GM12892 (cell line): ENCODE measurements at regions not wholly inside any gene's neighbourhood (a gene's known extent, or its start where the extent isn't known, plus 50 kb on each side); places are given as distances from the start of the nearest gene placed in this dataset.
"Not testable (repeated sequence)": the region's sequence is repeated elsewhere in the genome, so short reads cannot be mapped to it uniquely, and the experiment has no call there.

Experiments
- POLR2A ChIP-seq: IDR thresholded peaks from 2 replicates; pipeline ENCODE4 v1.6.1; 2011; ENCODE audit warnings: low read depth, low read length, control low read depth
- POLR2AphosphoS5 ChIP-seq: IDR thresholded peaks from 2 replicates; pipeline ENCODE4 v1.6.1; 2011; ENCODE audit warnings: low read depth, low read length, control low read depth
- TAF1 ChIP-seq: IDR thresholded peaks from 2 replicates; pipeline ENCODE4 v1.6.1; 2011; ENCODE audit warnings: low read depth, mild to moderate bottlenecking, control low read depth, low read length, borderline replicate concordance

- TF ChIP-seq POLR2A, POLR2AphosphoS5, TAF1: not testable (repeated sequence)
These were observed 111.0 kb downstream of the POTEC start for GRCh38 chr18:14432371-14432770.
